SK-N-SH (cell line): ENCODE measurements at regions not wholly inside any gene's neighbourhood (a gene's known extent, or its start where the extent isn't known, plus 50 kb on each side); places are given as distances from the start of the nearest gene placed in this dataset.

ENCODE experiments used
- CTCF ChIA-PET: fragments of 300-600, 350-600 bp; formaldehyde crosslinking; extraction: SDS; loops from one replicate; lab custom pipeline; 2021; lab: Yijun Ruan, JAX
- POLR2A ChIA-PET: fragments of 350-600 bp; sonication (Branson Sonifier 250); formaldehyde crosslinking; extraction: SDS; loops from one replicate; lab custom pipeline; 2020; ENCODE audit warnings: antibody characterized with exemption, inconsistent platforms; lab: Yijun Ruan, JAX
- DNase-seq: peaks from one replicate; pipeline ENCODE4 v3.0.0; 2012
- H2AFZ ChIP-seq: fragments of 200-600 bp; sonication (generic); 2 replicates; pipeline ENCODE4 v1.8.1; 2016; ENCODE audit warnings: antibody characterized with exemption, mild to moderate bottlenecking, low read depth
- H3F3A ChIP-seq: fragments of 200-600 bp; sonication (generic); replicated peaks from 2 replicates; pipeline ENCODE3; 2016; ENCODE audit warnings: antibody characterized with exemption, mild to moderate bottlenecking; ENCODE audit not compliant: insufficient read depth
- H3K27ac ChIP-seq, 2 experiments: fragments of 200-500 bp in 1 of 2; fragments of 200-600 bp in 1 of 2; sonication (Bioruptor generic) in 1 of 2; sonication (generic), shearing (Covaris generic) in 1 of 2; 2 replicates each; pipeline versions ENCODE4 v1.5.1 to v1.6.1; 2014 to 2016; ENCODE audit warnings: low read depth in 2 of 2, inconsistent platforms in 1 of 2, low read length in 1 of 2, mild to moderate bottlenecking in 1 of 2, mixed read lengths in 1 of 2
- H3K27me3 ChIP-seq: fragments of 200-600 bp; sonication (generic), shearing (Covaris generic); 2 replicates; pipeline ENCODE4 v1.6.1; 2016; ENCODE audit warnings: mixed run types; ENCODE audit not compliant: insufficient read depth
- H3K36me3 ChIP-seq, 2 experiments: fragments of 200-500 bp in 1 of 2; fragments of 200-600 bp in 1 of 2; sonication (Bioruptor generic) in 1 of 2; sonication (generic) in 1 of 2; replicated peaks in 1 of 2; 2 replicates each; pipeline versions ENCODE3 to v1.5.1; 2014 to 2016; ENCODE audit warnings: low read length in 1 of 2, mild to moderate bottlenecking in 1 of 2; ENCODE audit not compliant: insufficient read depth in 2 of 2, control insufficient read depth in 1 of 2
- H3K4me1 ChIP-seq, 2 experiments: fragments of 200-500 bp in 1 of 2; fragments of 200-600 bp in 1 of 2; sonication (Bioruptor generic) in 1 of 2; sonication (generic), shearing (Covaris generic) in 1 of 2; 2 replicates each; pipeline versions ENCODE4 v1.5.1 to v1.6.1; 2014 to 2016; ENCODE audit warnings: low read depth in 1 of 2, low read length in 1 of 2, mixed run types in 1 of 2; ENCODE audit not compliant: insufficient read depth in 2 of 2, control insufficient read depth in 1 of 2
- H3K4me2 ChIP-seq: fragments of 200-600 bp; sonication (generic), shearing (Covaris generic); 2 replicates; pipeline ENCODE4 v1.6.1; 2017; ENCODE audit warnings: mixed run types
- H3K4me3 ChIP-seq, 2 experiments: fragments of 200-500 bp in 1 of 2; fragments of 200-600 bp in 1 of 2; sonication (Bioruptor generic) in 1 of 2; sonication (generic), shearing (Covaris generic) in 1 of 2; 2 replicates each; pipeline versions ENCODE4 v1.5.1 to v1.8.1; 2014 to 2016; ENCODE audit warnings: low read depth in 2 of 2, inconsistent platforms in 1 of 2, low read length in 1 of 2, mild to moderate bottlenecking in 1 of 2, mixed read lengths in 1 of 2, moderate library complexity in 1 of 2
- H3K79me2 ChIP-seq: fragments of 200-600 bp; sonication (generic); 2 replicates; pipeline ENCODE4 v1.8.1; 2017; ENCODE audit warnings: mild to moderate bottlenecking; ENCODE audit not compliant: insufficient read depth
- H3K9ac ChIP-seq: fragments of 200-600 bp; sonication (generic); 2 replicates; pipeline ENCODE4 v1.6.1; 2017; ENCODE audit warnings: mixed run types
- H3K9me2 ChIP-seq: fragments of 200-600 bp; sonication (generic); 2 replicates; pipeline ENCODE4 v1.6.1; 2017; ENCODE audit warnings: mixed run types
- H3K9me3 ChIP-seq: fragments of 200-600 bp; sonication (generic); 2 replicates; pipeline ENCODE4 v1.6.1; 2017; ENCODE audit warnings: mixed run types, mild to moderate bottlenecking, moderate library complexity
- H4K20me1 ChIP-seq: fragments of 200-600 bp; sonication (generic); 2 replicates; pipeline ENCODE4 v1.6.1; 2017; ENCODE audit warnings: mild to moderate bottlenecking, mixed run types; ENCODE audit not compliant: insufficient read depth
- ELF1 ChIP-seq: IDR thresholded peaks from 2 replicates; pipeline ENCODE4 v1.4.0; 2012
- FOSL2 ChIP-seq: IDR thresholded peaks from 2 replicates; pipeline ENCODE4 v1.4.0; 2012; ENCODE audit warnings: low read depth, mild to moderate bottlenecking, moderate library complexity, borderline replicate concordance
- FOXJ3 ChIP-seq: sonication (generic); formaldehyde crosslinking; IDR thresholded peaks from 2 replicates; pipeline ENCODE4 v1.5.1; 2020; ENCODE audit warnings: mild to moderate bottlenecking, missing genetic modification reagents
- GATA2 ChIP-seq: sonication (generic); formaldehyde crosslinking; IDR thresholded peaks from 2 replicates; pipeline ENCODE4 v1.5.0; 2020; ENCODE audit warnings: mild to moderate bottlenecking, missing genetic modification reagents
- JUND ChIP-seq: IDR thresholded peaks from 2 replicates; pipeline ENCODE4 v1.4.0; 2012
- POLR2AphosphoS5 ChIP-seq: IDR thresholded peaks from 2 replicates; pipeline ENCODE4 v1.6.1; 2012; ENCODE audit warnings: low read depth, low read length
- RCOR1 ChIP-seq: fragments of 150-350 bp; IDR thresholded peaks from 2 replicates; pipeline ENCODE4 v1.6.1; 2017; ENCODE audit warnings: antibody characterized with exemption, low read length
- RXRA ChIP-seq: IDR thresholded peaks from 2 replicates; pipeline ENCODE4 v1.4.0; 2012; ENCODE audit warnings: low read depth, mild to moderate bottlenecking, borderline replicate concordance
- WGBS: methylation state at CpG from one replicate; pipeline ENCODE4 v1.1.6; 2017; ENCODE audit warnings: low lambda C conversion rate; 5-methylcytosine and 5-hydroxymethylcytosine counted together
- TF ChIP-seq, protein P1 (sequence below): IDR thresholded peaks from 2 replicates; pipeline ENCODE4; 2012
- TF ChIP-seq, protein P2 (sequence below): IDR thresholded peaks from 2 replicates; pipeline ENCODE4 v1.4.0; 2012; ENCODE audit warnings: low read depth, borderline replicate concordance
- TF ChIP-seq, protein P3 (sequence below): fragments of 150-350 bp; IDR thresholded peaks from 2 replicates; pipeline ENCODE4 v1.6.1; 2016; ENCODE audit warnings: mild to moderate bottlenecking, low read depth, low read length

DNA sequence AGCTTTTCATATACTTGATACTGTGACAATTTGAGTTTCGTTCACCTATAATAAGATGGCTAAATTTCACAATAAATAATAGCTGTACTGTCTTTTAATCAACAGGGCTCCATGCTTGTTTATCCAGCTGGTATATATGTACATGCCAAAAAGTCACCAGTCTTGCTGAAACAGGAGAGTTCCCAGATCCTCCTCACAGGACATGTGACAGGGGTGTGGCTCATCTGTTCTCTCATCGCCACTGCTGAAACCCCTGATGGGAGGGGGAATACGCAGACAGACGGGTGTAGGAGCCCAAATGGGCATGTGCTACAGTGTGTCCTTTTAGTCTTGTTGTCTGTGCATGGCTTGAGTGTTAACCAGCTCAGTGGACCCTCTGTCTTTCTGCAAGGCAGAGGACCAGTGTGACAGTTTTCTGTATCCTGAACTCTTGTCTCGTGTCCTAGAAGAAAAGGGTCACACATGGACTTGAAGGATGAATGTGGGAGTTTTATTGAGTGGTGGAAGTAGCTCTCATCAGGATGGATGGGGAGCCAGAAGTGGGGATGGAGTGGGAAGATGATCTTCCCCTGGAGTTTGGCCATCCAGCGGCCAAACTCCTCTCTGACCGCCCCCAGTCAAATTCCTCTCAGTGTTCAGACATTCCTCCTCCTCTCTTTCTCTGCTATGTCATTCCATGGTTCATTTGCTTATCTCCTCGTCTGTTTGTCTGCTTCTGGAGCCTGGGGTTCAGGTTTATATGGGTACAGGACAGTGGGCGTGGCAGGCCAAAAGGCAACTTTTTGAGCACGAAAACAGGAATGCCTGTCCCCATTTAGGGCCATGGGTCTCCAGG lies 113.1 kb upstream of the NECTIN3 start:
- no peak overlapping the region for H3K4me2 ChIP-seq
- H3K27me3 ChIP-seq: no peaks in the 10 kb centered on the region
- peaks cover 0 to 2% of the 10 kb centered on the region in 2 experiments for H3K36me3 ChIP-seq
- 76% methylated on average over 9 of the region's 10 CpGs for WGBS
- H3K4me1 ChIP-seq: no peaks in the 10 kb centered on the region
- CTCF ChIA-PET: no interaction called here
- H4K20me1 ChIP-seq: no peaks in the 10 kb centered on the region
- no peak overlapping the region for H3K9ac ChIP-seq
- no peaks in the 10 kb centered on the region for H3K9me2 ChIP-seq
- no peaks in the 10 kb centered on the region for H3F3A ChIP-seq
- no peaks in the 10 kb centered on the region for H3K79me2 ChIP-seq
- POLR2A ChIA-PET: no interaction called here
- no peak overlapping the region for H3K27ac ChIP-seq
- TF ChIP-seq, protein P1, sequence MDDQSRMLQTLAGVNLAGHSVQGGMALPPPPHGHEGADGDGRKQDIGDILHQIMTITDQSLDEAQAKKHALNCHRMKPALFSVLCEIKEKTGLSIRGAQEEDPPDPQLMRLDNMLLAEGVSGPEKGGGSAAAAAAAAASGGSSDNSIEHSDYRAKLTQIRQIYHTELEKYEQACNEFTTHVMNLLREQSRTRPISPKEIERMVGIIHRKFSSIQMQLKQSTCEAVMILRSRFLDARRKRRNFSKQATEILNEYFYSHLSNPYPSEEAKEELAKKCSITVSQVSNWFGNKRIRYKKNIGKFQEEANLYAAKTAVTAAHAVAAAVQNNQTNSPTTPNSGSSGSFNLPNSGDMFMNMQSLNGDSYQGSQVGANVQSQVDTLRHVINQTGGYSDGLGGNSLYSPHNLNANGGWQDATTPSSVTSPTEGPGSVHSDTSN: no peak
- TF ChIP-seq, protein P2, sequence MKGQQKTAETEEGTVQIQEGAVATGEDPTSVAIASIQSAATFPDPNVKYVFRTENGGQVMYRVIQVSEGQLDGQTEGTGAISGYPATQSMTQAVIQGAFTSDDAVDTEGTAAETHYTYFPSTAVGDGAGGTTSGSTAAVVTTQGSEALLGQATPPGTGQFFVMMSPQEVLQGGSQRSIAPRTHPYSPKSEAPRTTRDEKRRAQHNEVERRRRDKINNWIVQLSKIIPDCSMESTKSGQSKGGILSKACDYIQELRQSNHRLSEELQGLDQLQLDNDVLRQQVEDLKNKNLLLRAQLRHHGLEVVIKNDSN: no peak
- no peak for TF ChIP-seq JUND
- no peak for TF ChIP-seq RXRA
- TF ChIP-seq, all 33 proteins: peak for 0
- DNase-seq: no peak
- no peak overlapping the region for H3K4me3 ChIP-seq
- no peak overlapping the region for H2AFZ ChIP-seq
- H3K9me3 ChIP-seq: peaks cover 10% of the 10 kb centered on the region; the same call in 1 of the 2 replicates

DNA sequence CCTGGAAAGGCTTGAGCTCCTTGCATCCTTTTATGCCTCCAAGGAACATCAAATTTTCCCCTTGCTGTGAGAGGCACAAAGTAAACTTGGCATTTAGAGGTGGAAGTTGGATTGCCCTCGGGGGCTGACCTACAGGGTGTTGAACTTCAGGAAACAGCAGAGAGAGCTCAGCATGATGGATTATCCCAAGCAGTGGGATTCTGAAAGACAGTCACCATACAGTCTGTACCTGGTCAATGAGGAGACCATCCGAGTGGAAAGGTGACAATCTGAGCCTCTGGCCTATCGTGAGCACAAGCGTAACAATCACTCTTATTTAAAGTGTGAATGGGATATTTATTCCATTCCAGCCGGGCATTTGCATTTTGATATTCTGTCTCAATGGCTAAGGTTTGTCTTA lies 105.6 kb upstream of the NECTIN3 start:
- H3K9me2 ChIP-seq: no peaks in the 10 kb centered on the region
- no peak overlapping the region for H3K4me2 ChIP-seq
- no peaks in the 10 kb centered on the region for H4K20me1 ChIP-seq
- H3K36me3 ChIP-seq: peaks cover 0 to 4% of the 10 kb centered on the region in 2 experiments
- H3K4me3 ChIP-seq: no peak overlapping the region
- no peak for TF ChIP-seq ELF1
- TF ChIP-seq FOSL2: no peak
- TF ChIP-seq, protein P3, sequence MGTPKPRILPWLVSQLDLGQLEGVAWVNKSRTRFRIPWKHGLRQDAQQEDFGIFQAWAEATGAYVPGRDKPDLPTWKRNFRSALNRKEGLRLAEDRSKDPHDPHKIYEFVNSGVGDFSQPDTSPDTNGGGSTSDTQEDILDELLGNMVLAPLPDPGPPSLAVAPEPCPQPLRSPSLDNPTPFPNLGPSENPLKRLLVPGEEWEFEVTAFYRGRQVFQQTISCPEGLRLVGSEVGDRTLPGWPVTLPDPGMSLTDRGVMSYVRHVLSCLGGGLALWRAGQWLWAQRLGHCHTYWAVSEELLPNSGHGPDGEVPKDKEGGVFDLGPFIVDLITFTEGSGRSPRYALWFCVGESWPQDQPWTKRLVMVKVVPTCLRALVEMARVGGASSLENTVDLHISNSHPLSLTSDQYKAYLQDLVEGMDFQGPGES: no peak
- no peak for TF ChIP-seq FOXJ3 (CRISPR knock-in tag)
- no peak for TF ChIP-seq RCOR1
- no peak for TF ChIP-seq GATA2 (CRISPR knock-in tag)
- no peak for TF ChIP-seq POLR2AphosphoS5
- H3K9me3 ChIP-seq: peaks cover 13% of the 10 kb centered on the region; the same call in 1 of the 2 replicates
- 68% methylated on average over 5 of the region's 5 CpGs for WGBS
- no peak for DNase-seq
- H2AFZ ChIP-seq: no peak overlapping the region
- H3K27ac ChIP-seq: no peak overlapping the region
- CTCF ChIA-PET: no interaction called here
- no peaks in the 10 kb centered on the region for H3K27me3 ChIP-seq
- no peaks in the 10 kb centered on the region for H3F3A ChIP-seq
- POLR2A ChIA-PET: no interaction called here
- no peak overlapping the region for H3K9ac ChIP-seq
- H3K79me2 ChIP-seq: no peaks in the 10 kb centered on the region
- H3K4me1 ChIP-seq: no peaks in the 10 kb centered on the region
